Middle frontal gyrus (tissue), 1 donor: ENCODE measurements at regions not wholly inside any gene's neighbourhood (a gene's known extent, or its start where the extent isn't known, plus 50 kb on each side); places are given as distances from the start of the nearest gene placed in this dataset.
"Not testable (repeated sequence)": the region's sequence is repeated elsewhere in the genome, so short reads cannot be mapped to it uniquely, and the experiment has no call there.

Experiments used
- DNase-seq: peaks from one replicate; pipeline ENCODE4 v3.0.0-alpha.2; 2015; ENCODE audit warnings: low spot score; ENCODE audit errors: extremely low spot score

DNA sequence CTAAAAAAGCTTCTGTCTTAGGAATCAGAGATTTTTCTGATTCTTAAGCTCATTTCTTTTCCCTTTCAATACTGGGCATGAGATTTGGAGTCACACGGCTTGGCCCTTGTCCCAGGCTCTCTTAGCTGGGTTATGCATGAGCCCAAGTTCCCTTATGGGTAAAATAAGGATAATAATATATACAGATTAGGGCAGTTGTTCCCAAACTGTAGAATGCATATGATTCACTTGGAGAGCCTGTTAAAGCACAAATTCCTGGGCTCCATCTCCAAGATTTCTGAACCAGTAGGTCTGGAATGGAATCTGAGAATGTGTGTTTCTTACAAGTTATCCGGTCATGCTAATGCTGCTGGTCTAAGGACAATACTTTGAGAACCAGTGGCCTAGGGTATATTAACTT, 154.0 kb downstream of the REEP3 start:
- DNase-seq, result no peak

DNA sequence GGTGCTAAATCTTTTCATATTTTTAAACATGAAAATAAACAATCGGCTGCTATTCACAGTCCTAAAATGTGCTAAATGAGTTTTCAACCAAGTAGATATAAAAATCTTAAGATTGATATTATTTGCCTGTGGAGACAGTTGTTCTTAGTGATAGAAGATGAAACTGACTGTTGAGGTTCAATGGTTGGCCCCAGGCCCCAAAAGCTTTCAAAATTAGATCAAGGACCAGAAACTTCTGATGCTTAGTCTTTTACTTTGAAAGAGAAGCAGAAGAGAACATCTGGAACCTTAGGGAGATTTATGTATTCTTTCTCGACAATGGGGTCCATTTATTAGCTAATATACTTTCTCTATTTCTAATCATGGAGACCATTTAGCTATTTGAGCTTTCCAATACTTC, 155.8 kb downstream of the REEP3 start:
- no peak for DNase-seq

DNA sequence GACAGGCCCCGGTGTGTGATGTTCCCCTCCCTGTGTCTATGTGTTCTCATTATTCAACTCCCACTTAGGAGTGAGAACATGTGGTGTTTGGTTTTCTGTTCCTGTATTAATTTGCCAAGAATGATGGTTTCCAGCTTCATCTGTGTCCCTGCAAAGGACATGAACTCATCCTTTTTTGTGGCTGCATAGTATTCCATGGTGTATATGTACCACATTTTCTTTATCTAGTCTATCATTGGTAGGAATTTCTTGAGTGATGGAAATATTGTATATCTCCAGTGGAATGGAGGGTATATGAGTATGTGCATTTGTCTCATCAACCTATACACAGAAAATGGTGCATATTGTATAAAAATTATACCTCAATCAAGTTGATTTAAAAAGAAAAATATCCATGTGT, 159.3 kb downstream of the REEP3 start:
- not testable (repeated sequence) for DNase-seq

DNA sequence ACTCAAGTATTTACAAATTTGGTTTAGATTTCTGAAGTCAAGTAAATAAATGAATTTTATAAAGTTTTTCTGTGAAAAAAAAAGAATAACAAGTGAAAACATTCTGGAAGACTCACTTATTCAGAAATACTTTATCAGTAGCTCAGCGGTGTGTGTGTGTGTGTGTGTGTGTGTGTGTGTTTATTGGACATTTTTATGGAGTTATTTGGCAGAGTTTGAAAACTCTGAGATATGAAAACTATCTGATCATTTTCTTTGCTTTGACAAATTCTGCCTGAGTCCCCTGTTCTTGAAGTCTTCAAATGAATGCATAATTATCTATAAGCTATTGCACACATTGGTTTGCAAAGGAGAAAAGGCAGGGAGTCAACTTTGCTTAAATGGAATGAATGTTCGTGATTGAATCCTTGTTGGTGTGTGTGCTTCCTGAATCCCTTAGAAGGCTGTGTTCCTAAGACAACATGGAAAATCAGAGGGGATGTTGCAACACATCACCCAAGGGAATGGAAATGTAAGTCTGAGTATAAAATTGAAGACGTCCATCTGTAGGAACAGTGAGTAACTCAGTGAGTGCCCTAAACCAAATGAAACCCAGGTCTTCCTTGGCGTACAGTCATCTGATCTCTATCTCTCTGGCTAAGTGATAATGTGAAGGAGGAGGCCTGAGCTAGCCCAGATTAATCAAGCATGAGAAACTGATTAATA, 160.9 kb downstream of the REEP3 start:
- no peak for DNase-seq

DNA sequence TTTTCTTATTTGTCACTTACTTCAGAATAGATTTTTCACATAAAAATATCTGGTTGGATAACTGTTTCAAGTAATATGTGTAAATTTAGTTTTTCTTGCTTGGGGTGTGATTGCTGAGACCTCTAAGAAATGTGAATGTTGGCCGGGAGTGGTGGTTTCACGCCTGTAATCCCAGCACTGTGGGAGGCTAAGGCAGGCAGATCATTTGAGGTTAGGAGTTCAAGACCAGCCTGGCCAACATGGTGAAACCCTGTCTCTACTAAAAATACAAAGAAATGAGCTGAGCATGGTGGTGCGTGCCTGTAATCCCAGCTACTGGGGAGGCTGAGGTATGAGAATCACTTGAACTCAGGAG, 161.5 kb downstream of the REEP3 start:
- DNase-seq, result not testable (repeated sequence)

DNA sequence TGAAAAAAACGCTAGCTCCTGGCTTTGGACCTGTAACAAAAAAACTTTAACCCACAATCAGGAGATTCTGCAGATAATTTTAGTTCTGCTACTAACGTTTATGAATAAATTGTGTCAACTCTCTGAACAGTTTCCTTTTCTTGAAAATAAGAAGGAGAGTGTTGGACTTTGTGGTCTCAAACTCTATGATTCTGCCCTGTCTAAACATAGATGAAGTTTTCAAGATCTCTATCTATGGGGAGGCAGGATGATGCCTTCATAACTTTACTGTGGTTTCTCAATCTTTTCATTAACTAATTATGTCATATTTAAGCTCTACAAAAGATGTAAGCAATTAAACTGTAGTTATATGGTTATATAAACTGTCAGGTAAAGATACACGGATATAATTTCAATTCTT, 162.0 kb downstream of the REEP3 start:
- DNase-seq, result no peak

DNA sequence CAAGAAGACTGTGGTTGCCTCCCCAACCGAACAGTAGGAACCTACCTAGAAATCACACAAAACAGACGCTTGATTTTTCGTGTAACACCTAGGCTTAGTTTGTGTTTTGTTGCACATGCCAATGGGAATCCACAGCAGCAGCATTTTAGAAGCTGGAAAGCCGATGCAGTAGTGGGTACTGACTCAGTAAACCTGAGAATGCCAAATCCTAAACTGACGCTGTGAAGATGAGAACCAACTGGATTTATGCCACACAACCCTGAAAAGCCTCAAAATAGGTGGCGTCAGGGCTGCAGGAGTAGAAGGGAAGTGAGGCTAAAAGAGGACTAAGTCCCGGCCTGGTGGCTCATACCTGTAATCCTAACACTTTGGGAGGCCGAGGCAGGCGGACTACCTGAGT, 162.5 kb downstream of the REEP3 start:
- DNase-seq, result no peak

DNA sequence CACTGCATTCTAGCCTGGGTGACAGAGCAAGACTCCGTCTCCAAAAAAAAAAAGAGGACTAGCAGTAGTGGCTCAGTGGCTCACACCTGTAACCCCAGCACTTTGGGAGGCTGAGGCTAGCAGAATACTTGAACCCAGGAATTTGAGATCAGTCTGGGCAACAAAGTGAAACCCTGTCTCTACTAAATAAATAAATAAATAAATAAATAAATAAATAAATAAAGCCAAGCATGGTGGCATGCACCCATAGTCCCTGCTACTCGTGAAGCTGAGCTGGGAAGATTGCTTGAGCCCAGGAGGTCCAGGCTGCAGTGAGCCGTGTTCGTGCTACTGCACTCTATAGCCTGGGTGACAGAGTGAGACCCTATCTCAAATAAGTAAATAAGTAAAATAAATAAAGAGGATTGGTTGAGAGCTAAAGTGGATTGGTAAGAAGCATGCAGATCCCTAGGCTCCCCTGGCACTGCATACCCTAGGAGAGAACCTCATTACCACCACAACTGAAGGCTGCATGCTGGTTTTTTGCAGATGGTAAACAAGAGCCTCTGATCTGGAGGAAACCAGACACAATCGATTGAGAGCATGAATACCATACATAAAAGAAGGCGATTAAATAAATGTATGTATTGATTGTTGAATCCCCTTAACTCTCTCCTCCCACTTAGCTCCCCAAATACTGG, 163.2 kb downstream of the REEP3 start:
- no peak for DNase-seq

DNA sequence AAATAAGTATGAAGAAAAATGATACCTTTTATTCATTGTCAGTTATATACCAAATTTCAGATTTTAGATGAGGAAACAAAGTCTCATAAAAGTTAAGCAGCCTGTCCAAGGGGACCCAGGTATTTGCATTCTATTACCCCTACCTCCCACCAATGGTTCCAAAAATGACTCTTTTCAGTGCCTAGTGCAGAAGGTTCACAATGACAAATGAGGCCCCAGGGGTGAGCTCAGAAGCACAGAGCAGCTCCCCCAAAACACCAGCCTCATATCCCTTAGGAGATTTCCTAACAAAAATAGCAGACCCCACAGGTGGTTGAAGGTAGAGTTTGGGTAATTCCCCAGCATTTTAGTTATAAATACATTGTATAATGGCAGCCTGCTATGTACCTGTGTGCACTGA, 168.6 kb downstream of the REEP3 start:
- DNase-seq, result no peak

DNA sequence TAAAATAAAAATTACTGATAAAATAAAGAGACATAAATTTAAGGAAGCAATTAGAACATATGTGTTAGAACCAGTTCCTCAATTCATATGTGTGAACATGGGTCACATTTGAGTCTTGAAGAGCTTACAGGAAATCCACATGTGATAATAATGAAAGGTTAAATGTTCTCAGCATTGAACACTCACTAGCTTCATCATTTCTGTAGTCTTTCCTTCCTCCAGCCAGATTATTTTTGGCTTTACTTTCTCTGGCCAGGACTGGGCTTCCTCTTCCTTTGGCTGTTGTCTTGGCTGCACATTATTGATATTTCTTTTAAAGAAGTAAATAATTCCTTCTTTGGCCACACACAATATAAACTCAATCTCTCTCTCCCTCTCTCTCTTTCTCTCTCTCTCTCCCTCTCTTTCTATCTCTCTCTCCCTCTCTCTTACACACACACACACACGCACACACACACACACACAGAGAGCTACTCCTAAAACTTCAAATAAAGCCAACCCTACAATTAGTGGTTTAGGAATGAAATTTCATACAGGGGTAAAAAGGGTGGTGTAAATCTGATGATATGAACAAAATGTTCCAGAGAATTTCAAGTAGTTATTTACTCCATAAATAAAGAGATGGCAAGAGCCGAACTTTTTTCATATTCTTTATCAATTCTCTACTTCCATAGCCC, 171.2 kb downstream of the REEP3 start:
- no peak for DNase-seq

DNA sequence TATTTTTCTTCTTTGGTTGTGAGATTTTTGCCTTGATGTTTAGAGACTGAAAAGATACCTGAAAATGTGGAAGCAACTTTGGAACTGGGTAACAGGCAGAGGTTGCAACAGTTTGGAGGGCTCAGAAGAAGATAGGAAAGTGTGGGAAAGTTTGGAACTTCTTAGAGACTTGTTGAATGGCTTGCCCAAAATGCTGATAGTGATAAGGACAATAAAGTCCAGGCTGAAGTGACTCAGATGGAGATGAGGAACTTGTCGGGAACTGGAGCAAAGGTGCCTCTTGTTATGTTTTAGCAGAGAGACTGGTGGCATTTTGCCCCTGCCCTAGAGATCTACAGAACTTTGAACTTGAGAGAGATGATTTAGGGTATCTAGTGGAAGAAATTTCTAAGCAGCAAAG, 171.8 kb downstream of the REEP3 start:
- DNase-seq, result not testable (repeated sequence)

DNA sequence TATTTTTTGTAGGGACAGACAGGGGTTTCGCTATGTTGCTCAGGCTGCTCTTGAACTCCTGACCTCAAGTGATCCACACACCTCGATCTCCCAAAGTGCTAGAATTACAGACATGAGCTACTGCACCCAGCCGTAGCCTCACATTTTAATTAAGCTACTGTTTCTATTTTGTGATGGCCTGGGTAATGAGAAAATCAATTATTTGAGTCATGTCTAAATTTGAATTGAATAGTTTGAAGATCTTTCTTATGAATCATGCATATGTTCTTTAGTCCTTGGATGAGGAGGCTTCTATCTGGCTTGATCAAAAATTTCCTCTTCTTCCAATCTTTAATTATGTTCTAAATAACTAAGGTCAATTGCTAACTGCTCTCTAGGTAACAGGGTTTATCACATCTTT, 175.0 kb downstream of the REEP3 start:
- DNase-seq, result no peak

DNA sequence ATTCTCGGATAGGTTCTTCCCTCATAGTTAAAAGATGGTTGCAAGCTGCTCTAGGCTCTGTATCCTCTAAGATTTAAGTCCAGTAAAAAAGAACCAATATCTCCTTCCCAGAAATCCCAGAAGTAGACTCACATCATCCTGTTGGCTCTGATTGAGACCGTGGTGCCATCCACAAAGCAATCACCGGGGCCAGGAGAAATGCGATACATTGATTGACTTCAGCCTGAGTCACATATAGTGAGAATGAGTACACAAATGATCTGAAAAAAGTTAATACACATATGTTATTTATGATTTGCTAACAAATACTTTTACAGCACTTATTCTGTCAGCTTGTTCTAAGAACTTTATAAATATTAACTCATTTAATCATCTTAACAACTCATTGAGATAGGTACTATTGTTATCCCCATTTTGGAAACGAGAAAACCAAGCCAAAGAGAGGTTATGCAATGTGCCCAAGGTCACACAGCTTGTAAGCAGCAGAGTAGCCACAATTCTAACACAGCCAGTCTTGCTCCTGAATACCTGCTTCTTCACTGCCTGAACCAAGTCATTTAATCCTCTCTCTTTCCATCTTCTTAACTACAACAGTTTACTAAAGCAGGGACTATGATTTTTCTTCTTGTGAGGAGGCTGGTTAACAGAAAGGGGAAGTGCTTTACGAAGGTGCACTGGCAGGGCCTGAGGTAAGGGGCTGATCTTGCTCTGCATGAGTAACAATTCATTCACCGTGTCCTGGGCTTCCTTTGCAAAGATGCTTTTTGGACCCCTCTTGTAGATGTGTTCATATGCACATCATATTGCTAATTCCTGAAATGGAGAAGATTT, 177.0 kb downstream of the REEP3 start:
- DNase-seq, result no peak

DNA sequence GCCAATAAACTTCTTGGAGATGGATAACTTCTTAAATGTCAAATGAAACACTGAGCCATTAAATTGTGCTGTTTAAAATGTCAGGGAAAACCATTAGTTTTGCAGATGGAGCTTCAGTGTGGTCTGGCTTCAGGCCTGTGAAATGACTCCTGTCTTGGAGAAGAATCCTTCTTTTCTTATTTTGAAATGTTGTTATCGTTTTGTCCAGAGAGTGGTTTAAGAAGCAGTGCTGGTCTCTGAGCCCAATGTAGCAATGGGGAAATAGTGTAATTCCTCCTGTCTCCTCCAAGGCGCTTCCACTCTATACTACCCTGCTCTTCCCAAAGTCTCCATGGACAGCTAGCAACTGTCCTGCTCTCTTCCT, 177.6 kb downstream of the REEP3 start:
- DNase-seq, result no peak

DNA sequence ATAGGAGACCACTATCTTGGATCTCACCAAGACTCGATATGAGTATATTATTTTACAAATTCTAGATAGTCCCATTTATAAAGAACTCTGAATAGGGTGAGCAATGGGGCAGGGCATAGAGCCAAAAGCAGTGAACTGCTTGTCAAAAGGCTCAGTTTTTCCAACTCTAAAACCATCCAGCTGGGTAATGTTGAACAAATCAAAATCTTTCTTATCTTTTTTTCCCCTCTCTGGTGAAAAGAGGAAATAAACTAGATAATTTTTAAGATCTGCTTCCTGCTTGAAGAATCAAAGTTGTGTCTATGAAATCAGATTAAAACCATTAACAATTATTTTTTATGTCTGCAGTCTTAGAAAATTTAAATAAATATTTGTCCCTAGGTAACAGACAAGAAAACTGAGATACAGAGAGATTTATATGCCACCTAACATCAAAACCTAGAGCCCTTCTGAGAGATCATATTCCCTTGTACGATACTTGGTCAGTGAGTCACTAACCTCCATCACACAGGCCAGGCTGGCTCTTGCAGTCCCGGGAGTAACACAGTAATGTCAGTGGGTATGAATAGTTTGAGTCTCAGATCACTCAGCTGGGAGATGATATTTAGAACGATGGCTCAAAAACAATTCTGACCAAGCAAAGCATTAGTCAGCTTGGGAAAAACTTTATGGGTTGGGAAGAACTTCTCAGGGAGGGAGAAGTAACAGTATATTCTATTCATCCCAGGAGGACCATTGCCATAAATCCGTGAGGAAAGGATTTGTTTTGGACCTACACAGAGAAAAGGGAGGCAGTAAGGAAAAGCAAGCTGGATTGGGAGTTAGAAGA, 178.8 kb downstream of the REEP3 start:
- no peak for DNase-seq

DNA sequence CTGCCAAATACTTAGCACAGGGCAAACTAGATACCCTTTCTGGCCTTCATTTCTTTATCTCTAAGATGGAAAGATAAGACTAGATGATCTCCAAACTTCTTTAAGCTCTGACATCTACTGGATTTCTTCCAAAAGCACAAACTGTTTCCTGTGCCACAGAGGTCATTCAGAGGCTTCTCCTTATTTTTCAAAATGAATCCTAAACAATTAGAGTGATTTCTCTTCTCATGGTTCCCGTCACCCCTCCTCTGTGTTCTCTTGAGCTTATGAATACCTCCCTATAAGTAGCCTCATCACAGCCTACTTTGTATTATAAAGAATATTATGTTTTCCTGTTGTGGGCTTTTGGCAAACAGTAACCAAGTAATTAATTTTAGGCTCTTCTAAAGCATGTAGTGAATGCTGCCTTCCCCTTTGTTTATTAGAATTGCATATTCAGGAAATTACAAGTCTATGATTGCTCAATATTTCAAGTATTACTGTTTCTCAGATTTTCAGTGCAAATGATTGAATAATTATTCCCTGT, 179.5 kb downstream of the REEP3 start:
- DNase-seq, result no peak

DNA sequence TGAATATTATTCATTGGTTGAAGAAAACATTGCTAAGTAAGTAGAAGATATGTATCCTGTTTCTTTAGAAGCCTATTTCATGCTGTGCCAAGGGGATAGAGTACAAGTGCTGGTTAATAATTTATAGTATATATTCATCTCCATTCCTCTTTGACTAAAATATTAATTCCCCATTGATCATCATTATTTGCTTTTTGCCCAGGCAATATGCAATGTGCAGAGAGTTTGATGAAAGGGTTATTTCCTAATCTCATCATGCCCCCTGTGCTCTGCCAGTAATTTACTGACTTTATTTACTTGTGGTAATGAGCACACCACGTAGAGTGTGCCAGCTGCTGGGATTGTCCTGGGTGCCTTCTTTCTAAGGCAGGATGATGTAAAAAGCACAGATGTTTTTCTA, 180.9 kb downstream of the REEP3 start:
- DNase-seq, result no peak

DNA sequence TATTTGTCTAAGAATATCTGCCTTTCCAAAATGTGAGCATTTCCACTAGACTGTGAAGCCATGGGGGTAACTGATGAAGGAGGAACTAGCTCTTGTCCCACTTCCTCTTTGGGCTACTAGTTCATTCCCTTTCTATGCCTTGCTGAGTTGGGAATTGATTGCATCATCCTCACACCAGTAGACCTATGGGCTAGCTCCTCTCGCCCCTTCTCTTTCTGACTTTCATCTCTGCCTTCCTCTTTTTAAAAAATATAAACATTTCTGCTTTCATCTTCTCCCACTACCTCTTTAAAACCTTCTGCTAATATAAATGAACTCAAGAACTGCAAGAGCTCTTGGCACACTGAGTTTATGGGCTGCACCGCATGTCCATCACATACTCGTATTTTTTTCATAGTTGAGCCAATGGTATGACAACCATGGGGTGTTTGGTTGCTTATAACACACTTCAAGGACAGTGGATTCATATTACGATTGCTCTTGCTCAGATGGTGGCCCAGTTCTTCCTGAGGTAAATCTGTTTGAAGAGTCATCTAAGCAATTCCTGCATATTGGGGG, 182.0 kb downstream of the REEP3 start:
- no peak for DNase-seq

DNA sequence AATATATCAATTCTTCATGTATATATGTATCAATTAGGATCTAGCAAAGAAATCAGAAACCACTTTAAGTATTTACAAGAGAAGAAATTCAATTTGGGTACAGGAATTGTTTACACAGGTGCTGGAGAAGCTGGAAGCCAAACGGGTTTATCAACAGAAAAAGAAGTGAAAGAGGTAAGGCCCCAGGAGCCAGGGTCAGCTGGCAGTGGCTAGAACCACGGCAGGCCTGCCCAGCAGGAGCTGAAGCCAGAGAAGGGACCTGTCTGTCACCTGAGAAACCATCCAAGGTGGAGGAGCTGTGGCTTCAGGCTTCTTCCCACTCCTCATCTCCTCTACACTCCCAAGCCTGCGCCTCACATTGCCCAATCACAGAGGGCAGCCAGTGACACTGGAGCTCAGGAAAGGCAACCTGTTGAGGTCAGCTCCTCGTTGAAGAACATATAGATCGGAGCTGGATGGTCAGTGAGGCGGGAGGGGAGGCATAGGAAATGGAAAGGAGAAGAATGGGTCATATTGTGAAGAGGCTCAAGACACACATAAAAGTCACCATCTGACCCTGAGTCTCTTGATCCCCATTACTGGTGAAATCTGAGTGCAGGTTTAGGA, 182.6 kb downstream of the REEP3 start:
- DNase-seq, result no peak

DNA sequence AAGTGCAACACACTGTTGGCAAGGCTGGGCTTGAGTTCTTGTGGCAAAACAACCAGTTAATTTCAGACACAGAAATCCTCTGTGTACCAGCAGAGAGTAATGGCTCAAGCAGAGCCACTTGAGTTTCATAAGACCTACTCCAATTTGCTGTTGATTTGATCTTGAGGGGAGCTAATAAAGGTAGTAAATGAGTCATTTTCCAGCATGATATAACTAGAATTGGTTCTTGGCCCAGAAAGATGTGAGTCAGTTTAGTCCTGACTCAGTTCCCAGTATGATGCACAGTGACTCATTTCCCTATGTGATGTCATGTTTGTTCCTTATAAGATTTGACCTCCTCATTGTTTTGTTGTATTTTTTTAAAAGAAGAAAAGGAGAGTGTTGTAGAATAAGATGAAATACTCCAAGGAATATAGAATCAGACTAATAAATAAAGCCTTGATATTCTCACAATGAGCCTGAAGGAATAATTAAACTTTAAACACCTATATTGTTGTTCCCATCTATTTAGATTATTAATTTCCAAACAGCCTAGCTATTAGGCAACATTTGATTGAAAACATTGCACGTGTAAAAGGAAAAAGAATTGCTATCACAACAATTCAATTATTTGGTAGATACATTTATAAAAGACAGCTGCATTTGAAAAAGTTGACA, 186.2 kb downstream of the REEP3 start:
- DNase-seq, result no peak
